Panc1 (cell line): ENCODE measurements at regions not wholly inside any gene's neighbourhood (a gene's known extent, or its start where the extent isn't known, plus 50 kb on each side); places are given as distances from the start of the nearest gene placed in this dataset.

Experiments used
- ATAC-seq: fragments of 200-7000 bp; cut with Tn5 transposase; 2 replicates; pipeline ENCODE4 v1.9.1; 2020; ENCODE audit warnings: mild to moderate bottlenecking, moderate library complexity
- BruUV-seq: library from RNA; stranded (reverse); fragments of 400-500 nt; replicated peaks from 2 replicates; lab custom pipeline; 2021; lab: Mats Ljungman, UMichigan
- CTCF ChIA-PET: fragments of 300-600 bp; sonication (Branson Sonifier 250); formaldehyde crosslinking; loops from one replicate; lab custom pipeline; 2022; ENCODE audit warnings: antibody characterized with exemption; lab: Charles Lee
- POLR2A ChIA-PET: fragments of 300-600 bp; sonication (Branson Sonifier 250); formaldehyde crosslinking; loops from one replicate; lab custom pipeline; 2022; ENCODE audit warnings: antibody characterized with exemption; lab: Charles Lee
- DNase-seq: peaks from one replicate; pipeline ENCODE4 v3.0.0-alpha.2; 2010; ENCODE audit warnings: low read depth, low spot score
- H3K27ac ChIP-seq: 2 replicates; pipeline ENCODE4 v1.5.1; 2011; ENCODE audit warnings: mild to moderate bottlenecking, low read length, inconsistent platforms
- H3K27me3 ChIP-seq: fragments of 200-500 bp; sonication (Bioruptor generic); 2 replicates; pipeline ENCODE4 v1.6.0; 2014; ENCODE audit warnings: low read length, inconsistent platforms; ENCODE audit not compliant: control insufficient read depth, insufficient read depth
- H3K36me3 ChIP-seq: fragments of 200-500 bp; sonication (Bioruptor generic); 2 replicates; pipeline ENCODE4 v1.5.1; 2014; ENCODE audit warnings: inconsistent platforms, mild to moderate bottlenecking, low read length, moderate library complexity; ENCODE audit not compliant: control insufficient read depth, insufficient read depth
- H3K4me1 ChIP-seq: 2 replicates; pipeline ENCODE4 v1.5.1; 2011; ENCODE audit warnings: inconsistent platforms, mild to moderate bottlenecking, low read length, moderate library complexity; ENCODE audit not compliant: control insufficient read depth, insufficient read depth
- H3K4me3 ChIP-seq, 2 experiments: 2 replicates each; pipeline ENCODE4 v1.5.1; 2011 to 2012; ENCODE audit warnings: low read depth in 2 of 2, low read length in 2 of 2, mild to moderate bottlenecking in 2 of 2, inconsistent platforms in 1 of 2, moderate library complexity in 1 of 2
- H3K9me3 ChIP-seq: fragments of 200-500 bp; sonication (Bioruptor generic); 2 replicates; pipeline ENCODE4 v1.5.1; 2014; ENCODE audit warnings: low read depth, mild to moderate bottlenecking, inconsistent platforms, low read length, moderate library complexity; ENCODE audit not compliant: control insufficient read depth, insufficient read depth
- POLR2AphosphoS5 ChIP-seq: IDR thresholded peaks from 2 replicates; pipeline ENCODE4 v1.6.1; 2012; ENCODE audit warnings: mild to moderate bottlenecking, low read depth, low read length, moderate library complexity
- SIN3A ChIP-seq: IDR thresholded peaks from 2 replicates; pipeline ENCODE4 v1.6.1; 2012; ENCODE audit warnings: low read depth, mild to moderate bottlenecking, low read length, moderate library complexity, borderline replicate concordance; ENCODE audit not compliant: insufficient read depth
- TCF7L2 ChIP-seq: IDR thresholded peaks from 2 replicates; pipeline ENCODE4 v1.6.1; 2011; ENCODE audit warnings: mild to moderate bottlenecking, low read depth, low read length, inconsistent platforms
- in situ Hi-C: cut with HindIII; loops from 2 replicates; pipeline ENCODE4 v1.10.0; 2016; ENCODE audit warnings: low sequenced_read_pairs, low pct_unique_long_range_greater_than_20kb
- intact Hi-C: fragments of 100-400 bp; cut with micrococcal nuclease; formaldehyde crosslinking; loops from one replicate; pipeline ENCODE4 v1.10.0; 2022; ENCODE audit not compliant: unreplicated experiment
- TF ChIP-seq, protein P1 (sequence below): fragments of 450-650 bp; IDR thresholded peaks from 2 replicates; pipeline ENCODE4 v1.5.1; 2017; ENCODE audit warnings: mild to moderate bottlenecking
- TF ChIP-seq, protein P2 (sequence below), 2 experiments: IDR thresholded peaks; 2 replicates each; pipeline ENCODE4 v1.6.1; 2011 to 2012; ENCODE audit warnings: low read depth in 2 of 2, control low read depth in 1 of 2, low read length in 1 of 2, mild to moderate bottlenecking in 1 of 2, moderate library complexity in 1 of 2; ENCODE audit not compliant: insufficient read depth in 1 of 2

- peak; percentile 29 for ATAC-seq
- POLR2A ChIA-PET, result no interaction called here
These were observed 59.2 kb upstream of the NKX1-1 start for GRCh38 chr4:1465173-1466033.

GRCh38 chr4:1464581-1465171, 58.4 kb upstream of the NKX1-1 start:
- in situ Hi-C loops, result no loop called here
- H3K36me3 ChIP-seq, result no peaks in the 10 kb centered on the region
- H3K27me3 ChIP-seq, result no peaks in the 10 kb centered on the region
- no peaks in the 10 kb centered on the region for H3K9me3 ChIP-seq
- no peak overlapping the region for H3K27ac ChIP-seq
- no TSS peak for BruUV-seq
- no peaks in the 10 kb centered on the region for H3K4me1 ChIP-seq
- ChIA-PET POLR2A (no interaction called here), CTCF (no interaction called here)
- H3K4me3 ChIP-seq, result no peak overlapping the region
- intact Hi-C loops, result no loop called here
- DNase-seq (no peak), ATAC-seq (peak; percentile 22)
- no peak for TF ChIP-seq TCF7L2
- TF ChIP-seq POLR2AphosphoS5, result no peak
- TF ChIP-seq SIN3A, result no peak
- TF ChIP-seq, protein P1, sequence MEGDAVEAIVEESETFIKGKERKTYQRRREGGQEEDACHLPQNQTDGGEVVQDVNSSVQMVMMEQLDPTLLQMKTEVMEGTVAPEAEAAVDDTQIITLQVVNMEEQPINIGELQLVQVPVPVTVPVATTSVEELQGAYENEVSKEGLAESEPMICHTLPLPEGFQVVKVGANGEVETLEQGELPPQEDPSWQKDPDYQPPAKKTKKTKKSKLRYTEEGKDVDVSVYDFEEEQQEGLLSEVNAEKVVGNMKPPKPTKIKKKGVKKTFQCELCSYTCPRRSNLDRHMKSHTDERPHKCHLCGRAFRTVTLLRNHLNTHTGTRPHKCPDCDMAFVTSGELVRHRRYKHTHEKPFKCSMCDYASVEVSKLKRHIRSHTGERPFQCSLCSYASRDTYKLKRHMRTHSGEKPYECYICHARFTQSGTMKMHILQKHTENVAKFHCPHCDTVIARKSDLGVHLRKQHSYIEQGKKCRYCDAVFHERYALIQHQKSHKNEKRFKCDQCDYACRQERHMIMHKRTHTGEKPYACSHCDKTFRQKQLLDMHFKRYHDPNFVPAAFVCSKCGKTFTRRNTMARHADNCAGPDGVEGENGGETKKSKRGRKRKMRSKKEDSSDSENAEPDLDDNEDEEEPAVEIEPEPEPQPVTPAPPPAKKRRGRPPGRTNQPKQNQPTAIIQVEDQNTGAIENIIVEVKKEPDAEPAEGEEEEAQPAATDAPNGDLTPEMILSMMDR, result no peak
- TF ChIP-seq, protein P2, sequence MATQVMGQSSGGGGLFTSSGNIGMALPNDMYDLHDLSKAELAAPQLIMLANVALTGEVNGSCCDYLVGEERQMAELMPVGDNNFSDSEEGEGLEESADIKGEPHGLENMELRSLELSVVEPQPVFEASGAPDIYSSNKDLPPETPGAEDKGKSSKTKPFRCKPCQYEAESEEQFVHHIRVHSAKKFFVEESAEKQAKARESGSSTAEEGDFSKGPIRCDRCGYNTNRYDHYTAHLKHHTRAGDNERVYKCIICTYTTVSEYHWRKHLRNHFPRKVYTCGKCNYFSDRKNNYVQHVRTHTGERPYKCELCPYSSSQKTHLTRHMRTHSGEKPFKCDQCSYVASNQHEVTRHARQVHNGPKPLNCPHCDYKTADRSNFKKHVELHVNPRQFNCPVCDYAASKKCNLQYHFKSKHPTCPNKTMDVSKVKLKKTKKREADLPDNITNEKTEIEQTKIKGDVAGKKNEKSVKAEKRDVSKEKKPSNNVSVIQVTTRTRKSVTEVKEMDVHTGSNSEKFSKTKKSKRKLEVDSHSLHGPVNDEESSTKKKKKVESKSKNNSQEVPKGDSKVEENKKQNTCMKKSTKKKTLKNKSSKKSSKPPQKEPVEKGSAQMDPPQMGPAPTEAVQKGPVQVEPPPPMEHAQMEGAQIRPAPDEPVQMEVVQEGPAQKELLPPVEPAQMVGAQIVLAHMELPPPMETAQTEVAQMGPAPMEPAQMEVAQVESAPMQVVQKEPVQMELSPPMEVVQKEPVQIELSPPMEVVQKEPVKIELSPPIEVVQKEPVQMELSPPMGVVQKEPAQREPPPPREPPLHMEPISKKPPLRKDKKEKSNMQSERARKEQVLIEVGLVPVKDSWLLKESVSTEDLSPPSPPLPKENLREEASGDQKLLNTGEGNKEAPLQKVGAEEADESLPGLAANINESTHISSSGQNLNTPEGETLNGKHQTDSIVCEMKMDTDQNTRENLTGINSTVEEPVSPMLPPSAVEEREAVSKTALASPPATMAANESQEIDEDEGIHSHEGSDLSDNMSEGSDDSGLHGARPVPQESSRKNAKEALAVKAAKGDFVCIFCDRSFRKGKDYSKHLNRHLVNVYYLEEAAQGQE (IDR thresholded peaks at IDR 0.05; ENCODE audit: insufficient read depth in 1 of 2, low read depth in 2 of 2, low read length in 1 of 2), result no peak

More at GRCh38 chr4:1465173-1466033, 59.2 kb upstream of the NKX1-1 start:
- H3K4me1 ChIP-seq, result no peaks in the 10 kb centered on the region
- no TSS peak for BruUV-seq
- H3K27me3 ChIP-seq, result no peaks in the 10 kb centered on the region
- CTCF ChIA-PET, result no interaction called here
- H3K4me3 ChIP-seq, result no peak overlapping the region
- H3K36me3 ChIP-seq, result no peaks in the 10 kb centered on the region
- no peak for DNase-seq
- intact Hi-C loops, result no loop called here
- TF ChIP-seq TCF7L2 (no peak), SIN3A (no peak), POLR2AphosphoS5 (no peak)
- TF ChIP-seq, protein P1, result no peak
- TF ChIP-seq, protein P2 (IDR thresholded peaks at IDR 0.05; ENCODE audit: insufficient read depth in 1 of 2, low read depth in 2 of 2, low read length in 1 of 2), result no peak
- in situ Hi-C loops, result no loop called here
- no peaks in the 10 kb centered on the region for H3K9me3 ChIP-seq
- no peak overlapping the region for H3K27ac ChIP-seq
